K562 (cell line): ENCODE measurements at regions not wholly inside any gene's neighbourhood (a gene's known extent, or its start where the extent isn't known, plus 50 kb on each side); places are given as distances from the start of the nearest gene placed in this dataset.

ENCODE experiments used
- C11orf30 ChIP-seq: fragments of 450-650 bp; IDR thresholded peaks from 2 replicates; pipeline ENCODE4 v1.6.1; 2016; ENCODE audit warnings: low read depth, mild to moderate bottlenecking
- CEBPG ChIP-seq, 3 experiments: fragments of 200-800 bp in 1 of 3; sonication (Bioruptor generic) in 1 of 3; sonication (generic) in 1 of 3; formaldehyde crosslinking in 1 of 3; IDR thresholded peaks in 2 of 3; conservative IDR thresholded peaks in 1 of 3; 2 replicates each; pipeline versions ENCODE4 v1.6.1 to v1.8.0; 2016 to 2022; ENCODE audit warnings: missing compliant biosample characterization in 2 of 3, missing genetic modification characterization in 2 of 3, mild to moderate bottlenecking in 1 of 3, missing genetic modification reagents in 1 of 3
- CREB3 ChIP-seq: fragments of 450-650 bp; conservative IDR thresholded peaks from 2 replicates; pipeline ENCODE4 v1.6.1; 2016; ENCODE audit warnings: missing genetic modification characterization, low read depth, mild to moderate bottlenecking, missing compliant biosample characterization, moderate library complexity
- DNMT1 ChIP-seq: fragments of 450-650 bp; IDR thresholded peaks from 2 replicates; pipeline ENCODE4 v1.6.1; 2016; ENCODE audit warnings: antibody characterized with exemption, mild to moderate bottlenecking
- E2F6 ChIP-seq, 2 experiments: IDR thresholded peaks; 2 replicates each; pipeline ENCODE4 v1.6.1; 2011; ENCODE audit warnings: borderline replicate concordance in 1 of 2, control low read depth in 1 of 2, low read depth in 1 of 2, low read length in 1 of 2, mild to moderate bottlenecking in 1 of 2, mixed read lengths in 1 of 2, moderate library complexity in 1 of 2; ENCODE audit not compliant: insufficient read depth in 1 of 2, insufficient read length in 1 of 2, poor library complexity in 1 of 2, severe bottlenecking in 1 of 2; ENCODE audit errors: extremely low read depth in 1 of 2
- ESRRB ChIP-seq: fragments of 250-450 bp; sonication (Bioruptor Pico); IDR thresholded peaks from 2 replicates; pipeline ENCODE4 v1.5.0; 2020; ENCODE audit warnings: mild to moderate bottlenecking, moderate library complexity, borderline replicate concordance
- FOXK2 ChIP-seq, 2 experiments: fragments of 450-650 bp; IDR thresholded peaks in 1 of 2; conservative IDR thresholded peaks in 1 of 2; 2 replicates each; pipeline ENCODE4 v1.6.1; 2016; ENCODE audit warnings: low read depth in 2 of 2, mild to moderate bottlenecking in 1 of 2
- FOXP1 ChIP-seq: sonication (generic); formaldehyde crosslinking; IDR thresholded peaks from 2 replicates; pipeline ENCODE4 v1.8.0; 2022; ENCODE audit warnings: mild to moderate bottlenecking, missing genetic modification reagents
- KAT2B ChIP-seq: IDR thresholded peaks from one replicate; pipeline ENCODE4 v1.6.1; 2012; ENCODE audit warnings: low read depth, mild to moderate bottlenecking, control low read depth, inconsistent platforms, low read length, moderate library complexity
- KLF13 ChIP-seq: fragments of 450-650 bp; IDR thresholded peaks from 2 replicates; pipeline ENCODE4 v1.6.1; 2016; ENCODE audit warnings: missing genetic modification characterization, low read depth, mild to moderate bottlenecking, missing compliant biosample characterization, moderate library complexity, borderline replicate concordance
- POLR2AphosphoS5 ChIP-seq: IDR thresholded peaks from 2 replicates; pipeline ENCODE4 v1.6.1; 2011; ENCODE audit warnings: mild to moderate bottlenecking, low read depth, low read length, moderate library complexity; ENCODE audit not compliant: control insufficient read depth, insufficient read depth
- RHOXF2B ChIP-seq: fragments of 250-450 bp; sonication (Bioruptor Pico); conservative IDR thresholded peaks from 2 replicates; pipeline ENCODE4 v1.5.1; 2021
- SAP30 ChIP-seq: fragments of 200-600 bp; sonication (generic); IDR thresholded peaks from 2 replicates; pipeline ENCODE4 v1.6.1; 2012; ENCODE audit warnings: borderline replicate concordance, low read depth, mild to moderate bottlenecking, moderate library complexity, low read length, control low read depth, inconsistent platforms; ENCODE audit not compliant: insufficient read depth, poor library complexity, severe bottlenecking
- ZNF583 ChIP-seq: fragments of 250-450 bp; sonication (Bioruptor Pico); IDR thresholded peaks from 2 replicates; pipeline ENCODE4 v1.4.0; 2020
- ZNF75A ChIP-seq: fragments of 450-650 bp; formaldehyde crosslinking; IDR thresholded peaks from 2 replicates; pipeline ENCODE4 v1.4.0; 2020; ENCODE audit warnings: mild to moderate bottlenecking
- TF ChIP-seq, protein P1 (sequence below), 2 experiments: IDR thresholded peaks in 1 of 2; conservative IDR thresholded peaks in 1 of 2; 2 replicates each; pipeline ENCODE4 v1.6.1; 2016; ENCODE audit warnings: low read depth in 2 of 2, mild to moderate bottlenecking in 1 of 2, missing compliant biosample characterization in 1 of 2, missing genetic modification characterization in 1 of 2, moderate library complexity in 1 of 2
- TF ChIP-seq, protein P2 (sequence below): fragments of 250-450 bp; sonication (Bioruptor Pico); IDR thresholded peaks from 2 replicates; pipeline ENCODE4 v1.8.0; 2021; ENCODE audit warnings: mild to moderate bottlenecking, moderate library complexity
- TF ChIP-seq, protein P3 (sequence below): fragments of 450-650 bp; IDR thresholded peaks from 2 replicates; pipeline ENCODE4 v1.7.0; 2016; ENCODE audit warnings: borderline replicate concordance

- no peak for TF ChIP-seq SAP30
- TF ChIP-seq, protein P1, sequence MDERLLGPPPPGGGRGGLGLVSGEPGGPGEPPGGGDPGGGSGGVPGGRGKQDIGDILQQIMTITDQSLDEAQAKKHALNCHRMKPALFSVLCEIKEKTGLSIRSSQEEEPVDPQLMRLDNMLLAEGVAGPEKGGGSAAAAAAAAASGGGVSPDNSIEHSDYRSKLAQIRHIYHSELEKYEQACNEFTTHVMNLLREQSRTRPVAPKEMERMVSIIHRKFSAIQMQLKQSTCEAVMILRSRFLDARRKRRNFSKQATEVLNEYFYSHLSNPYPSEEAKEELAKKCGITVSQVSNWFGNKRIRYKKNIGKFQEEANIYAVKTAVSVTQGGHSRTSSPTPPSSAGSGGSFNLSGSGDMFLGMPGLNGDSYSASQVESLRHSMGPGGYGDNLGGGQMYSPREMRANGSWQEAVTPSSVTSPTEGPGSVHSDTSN (CRISPR knock-in tag; IDR thresholded peaks at IDR 0.05; ENCODE audit: low read depth), result no peak
- TF ChIP-seq, protein P1 (tag; conservative IDR thresholded peaks at IDR 0.05; ENCODE audit: low read depth), result no peak
- TF ChIP-seq, protein P2, sequence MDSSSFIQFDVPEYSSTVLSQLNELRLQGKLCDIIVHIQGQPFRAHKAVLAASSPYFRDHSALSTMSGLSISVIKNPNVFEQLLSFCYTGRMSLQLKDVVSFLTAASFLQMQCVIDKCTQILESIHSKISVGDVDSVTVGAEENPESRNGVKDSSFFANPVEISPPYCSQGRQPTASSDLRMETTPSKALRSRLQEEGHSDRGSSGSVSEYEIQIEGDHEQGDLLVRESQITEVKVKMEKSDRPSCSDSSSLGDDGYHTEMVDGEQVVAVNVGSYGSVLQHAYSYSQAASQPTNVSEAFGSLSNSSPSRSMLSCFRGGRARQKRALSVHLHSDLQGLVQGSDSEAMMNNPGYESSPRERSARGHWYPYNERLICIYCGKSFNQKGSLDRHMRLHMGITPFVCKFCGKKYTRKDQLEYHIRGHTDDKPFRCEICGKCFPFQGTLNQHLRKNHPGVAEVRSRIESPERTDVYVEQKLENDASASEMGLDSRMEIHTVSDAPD (CRISPR knock-in tag), result no peak
- TF ChIP-seq CREB3, result no peak
- peak in 1 of 2 experiments; percentile 26; a peak in 1 of 4 replicates for TF ChIP-seq FOXK2 (conservative IDR thresholded peaks at IDR 0.05 in 1 of 2, IDR thresholded peaks at IDR 0.05 in 1 of 2; ENCODE audit: low read depth in 2 of 2)
- TF ChIP-seq ZNF583, result no peak
- TF ChIP-seq KLF13, result no peak
- no peak for TF ChIP-seq RHOXF2B (CRISPR knock-in tag)
- peak; percentile 60; the same call in 1 of the 2 replicates for TF ChIP-seq POLR2AphosphoS5
- TF ChIP-seq FOXP1 (CRISPR knock-in tag), result no peak
- no peak for TF ChIP-seq CEBPG (CRISPR knock-in tag; IDR thresholded peaks at IDR 0.05)
- TF ChIP-seq CEBPG (tag; conservative IDR thresholded peaks at IDR 0.05 in 1 of 2, IDR thresholded peaks at IDR 0.05 in 1 of 2), result peak in 1 of 2 experiments; percentile 51; a peak in 2 of 4 replicates
- TF ChIP-seq C11orf30, result peak; percentile 39; the same call in 1 of the 2 replicates
- no peak for TF ChIP-seq KAT2B
- TF ChIP-seq, protein P3, sequence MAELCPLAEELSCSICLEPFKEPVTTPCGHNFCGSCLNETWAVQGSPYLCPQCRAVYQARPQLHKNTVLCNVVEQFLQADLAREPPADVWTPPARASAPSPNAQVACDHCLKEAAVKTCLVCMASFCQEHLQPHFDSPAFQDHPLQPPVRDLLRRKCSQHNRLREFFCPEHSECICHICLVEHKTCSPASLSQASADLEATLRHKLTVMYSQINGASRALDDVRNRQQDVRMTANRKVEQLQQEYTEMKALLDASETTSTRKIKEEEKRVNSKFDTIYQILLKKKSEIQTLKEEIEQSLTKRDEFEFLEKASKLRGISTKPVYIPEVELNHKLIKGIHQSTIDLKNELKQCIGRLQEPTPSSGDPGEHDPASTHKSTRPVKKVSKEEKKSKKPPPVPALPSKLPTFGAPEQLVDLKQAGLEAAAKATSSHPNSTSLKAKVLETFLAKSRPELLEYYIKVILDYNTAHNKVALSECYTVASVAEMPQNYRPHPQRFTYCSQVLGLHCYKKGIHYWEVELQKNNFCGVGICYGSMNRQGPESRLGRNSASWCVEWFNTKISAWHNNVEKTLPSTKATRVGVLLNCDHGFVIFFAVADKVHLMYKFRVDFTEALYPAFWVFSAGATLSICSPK, result no peak
- TF ChIP-seq ESRRB, result no peak
- TF ChIP-seq E2F6 (IDR thresholded peaks at IDR 0.05; ENCODE audit: borderline replicate concordance in 1 of 2, extremely low read depth in 1 of 2, insufficient read depth in 1 of 2, insufficient read length in 1 of 2, low read depth in 1 of 2, low read length in 1 of 2, poor library complexity in 1 of 2, severe bottlenecking in 1 of 2), result no peak
- TF ChIP-seq DNMT1, result no peak
- TF ChIP-seq ZNF75A, result no peak
Measured at GRCh38 chr11:95706974-95707387, 82.6 kb downstream of the FAM76B start (continued).
